Limb (tissue), 2 donors: ENCODE measurements at regions not wholly inside any gene's neighbourhood (a gene's known extent, or its start where the extent isn't known, plus 50 kb on each side); places are given as distances from the start of the nearest gene placed in this dataset.

ENCODE experiments used
- DNase-seq, 2 donors: peaks; one replicate each; pipeline ENCODE4 v3.0.0-alpha.2; 2016; ENCODE audit errors: extremely low spot score in 2 of 2

DNA sequence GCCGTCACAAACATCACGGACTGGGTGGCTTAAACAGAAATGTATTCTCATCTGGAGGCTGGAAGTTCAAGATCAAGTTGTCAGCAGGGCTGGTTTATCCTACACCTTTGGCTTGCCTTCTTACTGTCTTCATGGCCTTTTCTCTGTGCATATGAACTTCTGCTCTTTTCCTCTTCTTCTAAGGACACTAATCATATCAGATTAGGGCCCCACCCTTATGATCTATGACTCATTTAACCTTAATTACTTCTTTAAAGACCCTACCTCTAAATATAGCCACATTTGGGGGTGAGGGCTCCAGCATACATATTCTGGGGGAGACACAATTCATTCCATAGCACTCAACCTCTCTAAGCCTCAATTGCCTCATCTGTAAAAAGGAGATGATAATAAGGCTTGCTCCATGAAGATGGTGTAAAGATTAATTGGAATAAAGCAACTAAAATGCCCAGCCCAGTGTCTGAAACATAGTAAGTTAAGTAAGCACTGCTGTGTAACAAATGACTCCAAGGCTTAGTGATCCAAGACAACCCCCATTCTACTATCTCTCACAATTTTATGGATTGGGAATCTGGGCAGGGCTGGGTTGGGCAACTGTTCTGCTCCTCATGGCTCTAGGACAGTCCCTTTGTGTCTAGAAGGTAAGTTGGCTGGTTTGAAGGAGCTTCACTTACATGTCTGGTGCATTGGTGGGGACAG lies 119.8 kb downstream of the BANF2 start:
- DNase-seq, result no peak

DNA sequence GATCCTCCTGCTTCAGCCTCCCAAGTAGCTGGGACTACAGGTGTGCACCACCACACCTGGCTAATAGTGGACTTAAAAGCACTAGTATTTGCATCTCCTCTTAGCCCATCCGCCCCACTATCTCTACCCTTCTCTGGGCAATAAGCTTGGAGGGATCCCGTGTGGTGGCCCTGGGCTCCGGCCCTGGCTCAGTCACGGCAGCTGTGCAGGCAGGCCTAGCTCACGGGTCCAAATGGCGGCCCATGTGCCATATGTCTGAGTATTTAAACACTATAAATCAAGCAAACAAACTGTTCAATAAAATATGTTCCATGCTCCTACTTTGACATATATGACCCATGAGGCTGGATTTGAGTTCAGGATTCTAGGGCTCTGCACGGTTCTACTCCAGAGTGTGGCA lies 118.4 kb downstream of the BANF2 start:
- DNase-seq, result no peak

DNA sequence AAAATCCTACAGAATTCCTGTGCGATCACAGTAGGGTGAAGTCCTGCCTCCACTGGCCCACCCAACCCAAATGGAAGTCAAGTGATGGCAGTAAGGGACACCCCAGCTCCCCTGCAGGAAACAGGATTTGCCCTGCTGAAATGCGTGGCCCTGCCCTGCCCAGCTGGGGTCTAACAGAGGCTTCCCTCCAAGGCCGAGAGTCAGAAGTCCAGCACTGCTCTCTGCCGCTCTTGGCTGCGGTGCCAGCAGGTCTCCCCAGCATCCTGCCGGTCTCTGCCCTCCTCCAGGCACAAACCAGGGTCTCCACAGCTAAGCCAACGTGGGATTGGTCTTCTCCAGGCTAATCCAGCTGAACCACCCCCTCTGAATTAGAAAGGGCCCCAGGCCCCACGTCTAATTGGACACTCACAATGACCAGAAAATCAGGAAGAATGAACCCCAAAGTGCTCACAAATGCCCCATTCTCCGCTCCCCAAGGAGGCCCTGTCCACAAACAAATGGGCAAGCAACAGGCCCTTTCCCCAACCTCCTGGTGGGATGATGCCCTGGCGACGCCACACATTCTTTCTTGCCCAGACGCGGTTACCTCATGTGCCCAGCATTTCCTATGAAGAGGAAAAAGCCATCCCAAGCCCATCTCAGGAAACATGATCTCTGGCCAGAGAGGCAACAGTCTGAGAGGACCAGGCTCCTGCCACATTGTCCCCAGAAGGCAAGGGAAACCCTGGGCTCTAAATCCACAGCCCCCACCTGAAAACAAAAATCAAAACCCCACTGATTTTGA lies 117.2 kb downstream of the BANF2 start:
- no peak for DNase-seq

DNA sequence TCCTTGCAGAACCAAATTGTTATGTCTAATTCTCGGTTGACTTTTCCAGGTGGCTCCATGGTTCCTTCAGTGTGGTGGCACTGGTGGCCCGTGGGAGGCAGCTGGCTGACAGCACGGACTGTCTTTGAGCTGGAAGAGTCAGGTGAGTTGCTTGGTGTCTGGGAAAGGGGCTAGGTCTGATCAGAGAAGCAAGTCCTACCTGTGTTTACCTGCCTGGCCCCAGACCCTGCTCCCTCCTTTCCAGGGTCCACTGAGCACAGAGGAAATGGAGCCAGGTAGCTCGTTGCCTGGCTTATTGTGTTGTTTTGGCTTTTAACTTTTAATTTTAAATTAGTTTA lies 111.8 kb downstream of the BANF2 start:
- DNase-seq, result no peak

DNA sequence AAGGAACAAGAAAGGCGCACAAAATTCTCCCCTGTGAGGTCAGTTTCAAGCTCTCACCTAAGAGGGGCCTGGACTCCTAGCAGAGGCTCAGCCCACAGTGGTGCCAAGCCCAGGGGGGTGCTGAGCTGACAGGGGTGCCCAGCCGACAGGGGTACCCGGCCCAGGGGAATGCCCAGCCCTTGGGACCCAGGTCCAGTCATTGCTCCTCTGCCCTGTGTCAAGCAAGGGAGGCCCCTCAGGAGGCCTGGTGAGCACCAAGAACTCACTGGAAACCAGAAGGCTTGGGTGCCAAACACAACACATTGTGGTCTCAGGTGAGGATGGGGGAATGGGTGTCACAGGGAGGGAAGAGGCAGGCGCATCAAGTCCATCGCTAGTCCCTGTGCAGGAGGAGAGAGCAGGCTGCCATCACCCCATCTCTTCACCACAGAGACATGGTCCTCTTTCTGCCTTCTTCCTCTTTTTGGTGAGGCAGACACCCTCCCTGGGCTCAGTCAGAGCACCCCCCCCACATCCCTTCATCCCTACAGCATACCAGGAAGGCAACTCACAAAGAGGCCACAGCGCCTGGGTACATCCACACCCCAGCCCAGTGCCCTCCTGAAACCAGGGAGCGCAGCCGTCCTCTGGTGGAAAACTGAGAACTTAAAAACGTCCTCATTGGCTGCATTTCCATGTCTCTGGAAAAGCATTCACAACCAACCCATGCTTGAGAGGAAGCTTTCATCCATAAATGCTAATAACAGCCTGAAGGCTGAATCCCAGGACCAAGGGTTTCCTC lies 111.3 kb downstream of the BANF2 start:
- DNase-seq, result no peak

DNA sequence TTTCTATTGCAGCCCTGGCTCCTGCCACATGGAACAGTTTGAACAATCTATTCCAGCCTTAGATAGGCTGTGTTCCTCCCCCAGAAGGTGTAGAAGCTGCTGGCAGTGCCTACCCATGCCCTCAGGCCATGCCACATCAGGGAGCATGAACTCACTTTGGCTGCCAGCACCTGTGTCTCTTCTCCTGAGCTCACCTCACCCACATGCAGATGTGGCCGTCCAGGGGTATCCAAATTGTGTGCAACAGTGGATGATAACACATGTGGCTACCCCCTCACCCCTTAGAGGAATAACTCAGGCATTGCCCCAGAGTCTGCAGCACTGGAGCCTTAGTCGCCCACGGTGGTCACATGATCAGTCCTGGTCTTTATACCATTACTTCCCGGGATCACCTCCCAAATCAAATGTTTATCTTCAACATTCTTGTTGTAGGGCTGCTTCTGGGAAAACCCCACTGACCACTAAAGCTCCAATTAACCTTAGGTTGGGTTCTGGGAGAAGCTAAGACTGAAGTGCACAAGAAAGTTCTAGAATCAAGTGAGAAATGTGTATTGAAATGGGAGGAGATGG lies 110.4 kb downstream of the BANF2 start:
- no peak for DNase-seq

DNA sequence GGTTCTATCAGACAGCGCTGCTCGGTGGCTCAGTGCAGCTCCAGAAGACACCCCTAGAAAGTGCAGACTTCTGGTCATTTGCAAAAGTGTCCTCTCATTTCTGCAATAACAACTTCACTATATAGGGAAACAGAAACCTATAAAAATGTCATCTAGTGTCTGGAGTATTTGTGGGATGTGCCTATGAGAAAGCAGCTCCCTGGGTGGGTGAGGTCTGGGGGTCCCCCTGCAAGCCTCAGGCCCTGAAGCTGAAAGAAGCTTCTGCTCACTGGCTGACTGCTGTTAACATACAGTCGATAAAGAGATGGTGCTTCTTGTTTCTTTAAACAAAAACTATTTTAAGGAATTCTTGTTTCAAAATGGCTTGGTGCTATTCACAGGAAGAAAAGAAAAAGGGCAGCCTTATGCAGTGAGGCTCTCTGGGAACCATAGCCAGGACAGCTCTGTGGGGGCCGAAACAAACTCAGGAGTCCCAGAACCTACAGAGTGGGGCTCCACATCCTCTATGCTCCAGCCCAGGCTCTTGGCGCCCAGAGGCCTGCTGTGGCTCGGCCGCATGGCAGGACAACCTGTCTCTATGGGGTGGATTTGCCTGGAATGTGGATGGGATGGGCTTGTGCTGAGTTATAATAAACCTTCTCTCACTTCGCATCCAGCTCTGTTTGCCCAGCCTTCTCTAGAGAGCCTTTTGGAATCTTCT lies 109.7 kb downstream of the BANF2 start:
- DNase-seq, result no peak

DNA sequence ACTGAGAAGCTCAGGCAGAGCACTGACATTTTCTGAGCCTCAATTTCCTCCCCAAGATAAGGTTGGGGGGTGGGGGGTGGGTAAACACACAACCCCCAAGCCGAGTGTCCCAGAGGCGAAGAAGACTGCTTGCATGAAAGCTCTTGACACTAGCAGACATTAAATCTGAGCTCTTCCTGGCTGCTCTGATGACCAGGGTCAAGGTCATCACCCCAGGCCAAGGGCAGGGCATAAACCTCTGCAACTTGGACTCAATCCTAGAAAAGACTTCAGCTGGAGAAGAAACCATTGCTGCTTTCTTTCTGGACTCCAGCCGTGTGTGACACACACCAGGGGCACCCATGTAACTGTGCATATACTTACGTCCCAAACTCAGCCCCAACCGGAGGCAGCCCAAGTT lies 109.0 kb downstream of the BANF2 start:
- DNase-seq, result no peak

DNA sequence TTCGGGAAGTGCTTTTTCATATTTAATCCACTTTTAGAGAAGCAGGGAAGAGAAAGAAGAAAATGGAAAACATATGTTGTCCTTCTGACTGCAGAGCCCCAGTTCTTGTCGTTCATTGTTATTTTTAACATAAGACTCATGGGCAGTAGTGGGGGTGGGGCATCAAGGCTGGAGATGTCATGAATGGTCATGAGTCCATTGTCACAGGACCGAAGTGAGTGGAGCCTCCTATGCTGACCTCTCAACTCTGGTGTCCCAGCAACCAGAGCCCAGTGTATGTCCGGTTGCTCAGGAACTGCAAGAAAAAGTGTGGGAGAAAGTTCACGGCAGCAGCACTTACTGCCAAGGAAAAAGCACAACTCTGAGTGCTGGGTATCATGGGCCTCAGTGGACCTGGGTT lies 108.6 kb downstream of the BANF2 start:
- DNase-seq, result peak; percentile 51 to 52

DNA sequence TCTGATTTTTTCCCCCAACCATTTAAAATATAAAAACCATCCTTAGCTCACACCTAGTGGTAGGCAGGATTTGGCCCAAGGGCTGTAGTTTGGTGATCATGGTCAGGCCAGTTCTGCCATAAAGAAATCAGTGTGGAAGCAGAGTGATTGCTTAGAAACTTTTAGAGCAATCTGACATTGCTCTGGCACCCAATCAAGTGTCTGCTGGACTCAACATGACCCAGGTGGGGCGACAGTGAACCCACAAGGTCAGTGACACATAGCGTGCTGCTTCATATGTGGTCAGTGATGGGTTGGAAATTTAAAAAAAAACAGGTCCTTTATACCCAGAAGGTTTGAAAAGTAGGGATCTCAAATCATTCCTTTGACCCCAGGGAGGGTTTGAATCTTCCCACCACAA lies 107.9 kb downstream of the BANF2 start:
- no peak for DNase-seq

DNA sequence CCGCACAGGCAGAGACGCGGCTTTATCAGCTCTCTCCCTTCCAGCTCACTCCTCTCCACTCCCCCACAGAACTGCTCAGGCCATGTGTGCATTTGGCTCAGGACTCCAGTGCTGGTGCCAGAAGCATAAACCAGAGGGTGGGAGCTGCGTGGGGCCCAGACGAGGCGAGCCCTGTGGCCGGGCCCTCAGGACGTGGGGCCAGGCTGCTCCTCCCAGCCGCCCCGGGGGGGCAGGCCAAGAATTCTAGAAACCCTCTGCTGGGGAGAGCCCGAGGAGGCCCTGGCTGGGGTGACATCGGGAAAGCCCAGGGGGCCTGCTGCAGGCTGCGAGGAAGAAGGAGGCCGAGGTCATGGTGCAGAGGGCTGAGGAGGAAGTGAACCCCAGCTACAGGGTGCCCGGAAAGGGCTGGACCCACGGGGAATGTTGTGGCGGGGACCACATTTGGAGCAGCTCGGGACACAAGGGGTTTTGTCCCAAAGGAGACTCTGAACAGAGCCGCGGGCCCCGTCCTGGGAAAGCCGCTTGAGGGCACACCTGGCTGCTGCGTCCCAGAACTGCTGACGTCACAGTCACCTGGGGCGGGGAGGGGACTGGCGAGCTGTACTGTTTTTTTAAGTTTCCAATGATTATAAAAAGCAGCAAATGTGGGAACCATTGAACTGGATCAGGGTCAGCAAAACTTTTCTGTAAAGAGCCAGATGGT lies 107.1 kb downstream of the BANF2 start:
- peak; percentile 85 to 92 for DNase-seq

DNA sequence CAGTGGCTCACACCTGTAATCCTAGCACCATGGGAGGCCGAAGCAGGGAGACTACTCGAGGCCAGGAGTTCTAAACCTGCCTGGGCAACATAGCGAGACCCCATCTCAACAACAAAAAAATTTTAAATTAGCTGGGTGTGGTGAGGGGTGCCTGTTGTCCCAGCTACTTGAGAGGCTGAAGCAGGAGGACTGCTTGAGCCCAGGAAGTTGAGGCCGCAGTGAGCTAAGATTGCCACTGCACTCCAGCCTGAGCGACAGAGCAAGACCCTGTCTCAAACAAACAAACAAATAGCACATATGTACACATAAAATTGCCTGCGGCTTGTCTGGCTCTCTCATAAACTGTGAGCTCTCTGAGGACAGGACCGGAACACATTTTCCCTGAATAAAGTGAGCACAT lies 106.3 kb downstream of the BANF2 start:
- DNase-seq, result no peak

DNA sequence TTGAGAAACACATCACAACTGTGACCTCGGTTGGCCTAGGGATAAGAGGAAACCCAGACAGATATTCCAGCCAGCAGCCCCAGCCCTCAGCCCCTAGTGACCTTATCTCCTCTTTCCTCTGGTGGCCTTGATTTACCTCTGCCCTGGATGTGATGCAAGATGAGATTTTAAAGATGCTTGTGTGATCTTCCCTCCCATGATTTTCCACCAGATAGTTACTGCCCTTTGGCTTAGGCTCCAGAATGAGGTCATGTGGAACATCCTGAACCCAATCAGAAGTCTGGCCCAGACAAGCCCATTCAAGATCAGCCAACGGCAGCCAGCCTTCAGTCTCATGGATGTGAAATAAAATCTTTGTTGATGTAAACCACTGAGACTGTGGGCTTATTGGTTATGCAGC lies 104.0 kb downstream of the BANF2 start:
- DNase-seq, result no peak

DNA sequence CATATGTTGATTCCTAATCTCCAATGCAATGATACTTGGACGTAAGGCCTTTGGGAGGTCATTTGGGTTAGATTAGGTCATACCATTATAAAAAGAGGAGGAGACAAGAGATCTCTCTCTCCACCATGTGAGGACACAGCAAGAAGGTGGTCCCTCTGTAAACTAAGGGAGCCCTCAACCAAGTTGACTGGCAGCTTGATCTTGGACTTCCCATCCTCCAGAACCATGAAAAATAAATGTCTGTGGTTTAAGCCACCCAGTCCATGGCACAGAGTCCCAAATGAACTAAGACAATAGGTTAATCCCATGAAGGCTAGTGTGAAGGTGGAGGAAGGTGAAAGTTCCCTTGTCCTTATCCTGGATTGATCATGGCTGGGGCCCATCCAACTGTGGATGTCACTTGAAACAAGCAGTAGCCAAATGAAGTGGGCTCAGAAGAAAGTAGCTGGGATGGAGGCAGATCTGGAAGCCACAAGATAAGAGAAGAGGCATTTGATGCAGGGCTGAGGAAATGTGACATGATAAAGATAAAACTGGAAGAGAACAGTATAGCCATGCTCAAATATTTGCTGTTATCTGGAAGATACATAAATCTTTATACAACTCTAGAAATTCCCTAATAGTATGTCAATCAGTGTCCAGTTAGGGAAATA lies 99.9 kb downstream of the BANF2 start:
- DNase-seq, result no peak

DNA sequence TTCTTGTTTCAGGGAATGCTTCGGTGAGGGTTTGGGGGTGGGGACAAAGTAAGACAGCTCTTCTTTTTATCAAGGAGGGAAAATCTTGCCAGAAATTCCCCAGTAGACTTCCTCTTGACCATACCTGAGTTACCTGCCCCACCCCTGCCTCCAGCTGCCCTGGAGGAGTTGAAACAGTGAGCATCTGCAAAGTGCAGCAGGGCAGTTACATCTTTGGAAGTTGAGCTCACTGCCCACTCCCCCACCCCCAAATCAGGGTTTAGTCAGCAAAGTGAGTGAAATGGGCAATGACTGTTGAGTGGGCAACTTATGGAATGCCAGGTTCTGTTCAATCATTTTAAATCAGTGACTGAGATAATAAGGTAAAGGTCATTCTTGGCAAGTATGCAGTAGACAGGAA lies 98.8 kb downstream of the BANF2 start:
- DNase-seq, result no peak

DNA sequence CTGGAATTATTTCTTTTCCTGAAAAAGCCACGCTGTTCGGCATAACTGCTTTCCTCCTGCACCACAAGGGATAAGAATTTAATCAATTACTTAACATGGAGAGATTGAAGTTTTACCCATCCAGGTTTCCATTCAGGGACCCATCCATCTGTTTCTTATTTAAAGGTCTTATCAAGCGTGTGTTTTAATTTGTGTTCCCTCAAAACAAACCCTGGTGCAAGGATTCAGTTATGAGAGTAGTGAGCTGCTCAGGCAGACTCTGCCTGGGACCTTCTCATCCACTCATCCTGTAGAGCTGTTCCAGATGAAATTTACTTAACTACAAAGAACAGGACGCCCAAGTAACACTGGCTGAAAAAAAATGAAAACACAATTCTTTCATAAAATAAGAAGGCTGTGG lies 97.8 kb downstream of the BANF2 start:
- DNase-seq, result no peak

DNA sequence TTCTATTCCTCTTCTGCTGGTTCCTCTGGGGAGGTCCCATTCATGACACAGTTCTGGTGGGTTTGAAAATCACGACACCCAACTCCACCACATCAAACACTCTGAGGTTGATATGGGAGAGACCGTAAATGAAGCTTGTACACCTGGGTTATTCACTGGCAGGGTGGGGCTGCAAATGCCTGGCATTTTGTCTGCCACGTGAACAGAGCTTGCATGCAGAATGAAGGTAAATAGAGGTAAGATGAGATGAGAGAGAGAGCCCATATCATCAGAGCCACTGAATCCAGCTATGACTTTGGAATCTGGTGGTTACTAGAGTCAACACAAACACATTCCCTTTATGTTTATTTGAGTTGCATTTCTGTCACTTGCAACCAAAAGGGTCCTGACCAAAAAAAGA lies 97.4 kb downstream of the BANF2 start:
- DNase-seq, result no peak

DNA sequence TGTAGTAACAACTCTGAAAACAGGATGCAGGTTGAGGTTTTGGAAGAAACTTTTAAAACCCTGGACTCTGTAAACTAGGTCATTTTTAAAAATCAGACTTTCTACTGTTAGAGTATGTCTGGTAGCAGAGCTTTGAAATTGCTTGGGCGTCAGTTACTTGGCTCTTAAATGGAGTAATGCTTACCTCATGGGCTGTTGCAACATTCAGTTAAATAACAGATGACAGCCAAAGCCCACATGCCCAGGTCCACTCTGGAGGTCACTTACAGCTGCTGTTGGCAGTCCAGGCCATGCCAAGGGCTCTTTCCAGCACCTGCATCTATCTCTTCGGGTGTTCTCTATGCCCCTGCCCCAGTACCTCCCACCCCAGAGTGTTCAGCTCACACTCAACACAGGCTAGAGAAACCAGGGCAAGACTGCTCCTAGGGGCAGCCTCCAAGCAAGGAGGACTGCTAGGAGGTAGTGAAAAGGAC lies 96.4 kb downstream of the BANF2 start:
- DNase-seq, result no peak

DNA sequence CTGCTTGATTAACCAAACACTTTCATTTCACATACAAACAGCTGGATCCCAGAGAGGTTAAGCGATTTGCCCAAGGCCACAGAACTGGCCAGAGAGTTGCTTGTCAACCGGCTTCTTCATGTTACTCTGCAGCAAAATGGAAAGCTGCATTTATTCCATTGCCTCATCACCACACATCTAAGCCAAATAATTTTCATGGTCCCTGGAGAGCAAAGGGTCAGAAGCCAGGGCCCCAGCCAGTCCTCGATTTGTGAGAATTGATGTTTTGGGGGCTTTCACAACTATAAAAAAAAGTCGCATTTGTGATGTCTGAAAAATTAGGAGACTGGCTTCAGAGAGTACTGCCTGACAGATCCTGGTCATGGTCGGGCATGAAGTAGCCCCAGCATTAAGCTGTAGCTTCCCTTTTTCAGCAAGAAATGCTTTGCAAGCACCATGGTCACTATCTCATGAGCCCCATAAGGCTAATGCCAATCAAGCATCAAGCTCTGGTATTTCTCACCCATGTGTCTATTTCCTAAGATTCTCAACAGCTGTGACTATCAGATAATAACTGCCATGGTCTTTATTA lies 95.8 kb downstream of the BANF2 start:
- DNase-seq, result no peak

DNA sequence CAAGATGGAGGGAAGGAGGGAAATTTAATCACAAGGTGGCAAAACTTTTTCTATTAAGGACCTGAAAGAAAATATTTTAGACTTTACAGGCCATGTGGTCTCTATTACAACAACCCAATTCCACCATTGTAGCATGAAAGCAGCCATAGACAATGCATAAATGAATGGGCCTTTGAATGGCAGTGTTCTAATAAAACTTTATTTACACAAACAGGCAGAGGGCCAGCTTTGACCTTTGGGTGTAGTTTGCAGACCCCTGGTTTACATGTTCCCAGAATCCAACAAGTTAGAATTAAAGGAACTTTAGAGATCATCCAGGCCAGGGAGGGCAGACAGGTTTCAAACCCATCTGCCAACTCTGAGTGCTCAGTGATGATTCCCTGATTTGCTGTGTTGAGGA lies 95.2 kb downstream of the BANF2 start:
- DNase-seq, result no peak
